Ovary (tissue), 3 donors: ENCODE measurements at regions not wholly inside any gene's neighbourhood (a gene's known extent, or its start where the extent isn't known, plus 50 kb on each side); places are given as distances from the start of the nearest gene placed in this dataset.
"Not testable (repeated sequence)": the region's sequence is repeated elsewhere in the genome, so short reads cannot be mapped to it uniquely, and the experiment has no call there.

Experiments
- EP300 ChIP-seq: sonication (generic); formaldehyde crosslinking; IDR thresholded peaks from one replicate; pipeline ENCODE4 v1.6.1; 2017; ENCODE audit warnings: antibody characterized with exemption
- POLR2A ChIP-seq: fragments of 450-650 bp; IDR thresholded peaks from one replicate; pipeline ENCODE4 v1.6.1; 2017; ENCODE audit warnings: antibody characterized with exemption, mild to moderate bottlenecking, moderate library complexity
- TF ChIP-seq, protein P1 (sequence below), 3 donors: fragments of 450-650 bp in 2 of 3; fragments of 200-600 bp in 1 of 3; IDR thresholded peaks; one replicate each; pipeline versions ENCODE4 v1.5.1 to v1.8.0; 2016 to 2022; ENCODE audit warnings: antibody characterized with exemption in 3 of 3, mild to moderate bottlenecking in 1 of 3
- donor health status: DM: no; HTN: no; CAD: no.

DNA sequence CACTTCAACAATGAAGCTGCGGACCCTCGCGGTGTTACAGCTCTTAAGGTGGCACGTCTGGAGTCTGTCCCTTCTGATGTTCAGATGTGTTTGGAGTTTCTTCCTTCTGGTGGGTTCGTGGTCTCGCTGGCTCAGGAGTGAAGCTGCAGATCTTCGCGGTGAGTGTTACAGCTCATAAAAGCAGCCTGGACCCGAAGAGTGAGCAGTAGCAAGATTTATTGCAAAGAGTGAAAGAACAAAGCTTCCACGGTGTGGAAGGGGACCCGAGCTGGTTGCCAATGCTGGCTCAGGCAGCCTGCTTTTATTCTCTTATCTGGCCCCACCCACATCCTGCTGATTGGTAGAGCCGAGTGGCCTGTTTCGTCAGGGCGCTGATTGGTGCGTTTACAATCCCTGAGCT, 75.9 kb upstream of the AMN1 start:
- TF ChIP-seq, protein P1, sequence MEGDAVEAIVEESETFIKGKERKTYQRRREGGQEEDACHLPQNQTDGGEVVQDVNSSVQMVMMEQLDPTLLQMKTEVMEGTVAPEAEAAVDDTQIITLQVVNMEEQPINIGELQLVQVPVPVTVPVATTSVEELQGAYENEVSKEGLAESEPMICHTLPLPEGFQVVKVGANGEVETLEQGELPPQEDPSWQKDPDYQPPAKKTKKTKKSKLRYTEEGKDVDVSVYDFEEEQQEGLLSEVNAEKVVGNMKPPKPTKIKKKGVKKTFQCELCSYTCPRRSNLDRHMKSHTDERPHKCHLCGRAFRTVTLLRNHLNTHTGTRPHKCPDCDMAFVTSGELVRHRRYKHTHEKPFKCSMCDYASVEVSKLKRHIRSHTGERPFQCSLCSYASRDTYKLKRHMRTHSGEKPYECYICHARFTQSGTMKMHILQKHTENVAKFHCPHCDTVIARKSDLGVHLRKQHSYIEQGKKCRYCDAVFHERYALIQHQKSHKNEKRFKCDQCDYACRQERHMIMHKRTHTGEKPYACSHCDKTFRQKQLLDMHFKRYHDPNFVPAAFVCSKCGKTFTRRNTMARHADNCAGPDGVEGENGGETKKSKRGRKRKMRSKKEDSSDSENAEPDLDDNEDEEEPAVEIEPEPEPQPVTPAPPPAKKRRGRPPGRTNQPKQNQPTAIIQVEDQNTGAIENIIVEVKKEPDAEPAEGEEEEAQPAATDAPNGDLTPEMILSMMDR (IDR thresholded peaks at IDR 0.05), result not testable (repeated sequence)
- TF ChIP-seq POLR2A, EP300: not testable (repeated sequence)
